Esophagus muscularis mucosa (tissue), 4 donors: ENCODE measurements at regions not wholly inside any gene's neighbourhood (a gene's known extent, or its start where the extent isn't known, plus 50 kb on each side); places are given as distances from the start of the nearest gene placed in this dataset.
"Not testable (repeated sequence)": the region's sequence is repeated elsewhere in the genome, so short reads cannot be mapped to it uniquely, and the experiment has no call there.

Experiments
- DNase-seq: peaks from one replicate; pipeline ENCODE4 v3.0.0-alpha.2; 2017; ENCODE audit errors: extremely low spot score
- H3K27ac ChIP-seq, 4 donors: fragments of 200-600 bp; sonication (generic); replicated peaks in 1 of 4; 1 replicate in 3 of 4; 2 replicates in 1 of 4; pipeline ENCODE4 v1.5.1; 2016 to 2019; ENCODE audit warnings: mild to moderate bottlenecking in 1 of 4
- H3K27me3 ChIP-seq, 4 donors: fragments of 200-600 bp; sonication (generic); one replicate each; pipeline versions ENCODE4 v1.5.1 to v1.6.0; 2016 to 2019
- H3K36me3 ChIP-seq, 4 donors: fragments of 200-600 bp; sonication (generic); one replicate each; pipeline ENCODE4 v1.5.1; 2016 to 2019
- H3K4me1 ChIP-seq, 4 donors: fragments of 200-600 bp; sonication (generic); one replicate each; pipeline ENCODE4 v1.5.1; 2016 to 2019
- H3K4me3 ChIP-seq, 4 donors: fragments of 200-600 bp; sonication (generic); 1 replicate in 2 of 4; 2 replicates in 2 of 4; pipeline ENCODE4 v1.5.1; 2016 to 2019; ENCODE audit warnings: mild to moderate bottlenecking in 4 of 4, moderate library complexity in 1 of 4
- H3K9me3 ChIP-seq, 4 donors: fragments of 200-600 bp; sonication (generic); 1 replicate in 3 of 4; 2 replicates in 1 of 4; pipeline ENCODE4 v1.5.1; 2016 to 2019
- CTCF ChIP-seq, 3 experiments: fragments of 200-600 bp in 2 of 3; fragments of 450-650 bp in 1 of 3; sonication (generic) in 2 of 3; IDR thresholded peaks; one replicate each; pipeline ENCODE4 v1.5.1; 2017 to 2019; ENCODE audit warnings: antibody characterized with exemption in 3 of 3, mild to moderate bottlenecking in 2 of 3, moderate library complexity in 1 of 3
- EP300 ChIP-seq: sonication (generic); formaldehyde crosslinking; IDR thresholded peaks from one replicate; pipeline ENCODE4 v1.6.1; 2017; ENCODE audit warnings: antibody characterized with exemption
- POLR2A ChIP-seq: fragments of 450-650 bp; IDR thresholded peaks from one replicate; pipeline ENCODE4 v1.6.1; 2017; ENCODE audit warnings: antibody characterized with exemption, moderate library complexity, mild to moderate bottlenecking, low read depth
- POLR2AphosphoS5 ChIP-seq, 2 donors: sonication (generic); formaldehyde crosslinking; IDR thresholded peaks; one replicate each; pipeline ENCODE4 v1.6.1; 2017; ENCODE audit warnings: antibody characterized with exemption in 2 of 2
- WGBS: methylation state at CpG from one replicate; pipeline ENCODE4 v1.1.5; 2018; 5-methylcytosine and 5-hydroxymethylcytosine counted together
- intact Hi-C: fragments of 100-400 bp; cut with DNase I; formaldehyde crosslinking; loops from one replicate; pipeline ENCODE4 v1.15.1; 2023

DNA sequence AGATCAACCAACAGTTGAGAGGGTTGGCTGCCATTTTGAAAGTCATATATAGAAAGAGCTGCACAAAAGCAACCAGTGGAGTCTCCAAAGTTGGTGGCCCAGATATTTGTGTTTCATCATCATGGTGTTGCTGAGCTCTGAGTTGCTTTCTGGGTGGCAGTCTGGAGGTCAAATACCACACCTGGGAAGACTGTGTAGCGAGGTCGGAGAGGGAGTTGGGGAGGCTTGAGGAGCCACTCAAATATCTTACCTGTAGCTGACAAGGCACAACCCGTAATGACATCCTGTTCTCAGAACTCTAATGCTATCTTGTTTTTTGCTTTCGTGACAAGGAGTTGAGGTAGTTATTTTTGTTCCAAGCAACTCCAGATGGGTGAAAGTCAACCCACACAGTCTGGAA, 100.4 kb downstream of the NPIPB5 start:
- DNase-seq, H3K27me3 ChIP-seq, H3K36me3 ChIP-seq, H3K9me3 ChIP-seq, H3K4me1 ChIP-seq, H3K27ac ChIP-seq, intact Hi-C loops, H3K4me3 ChIP-seq: not testable (repeated sequence)
- WGBS: 79% methylated on average over 4 of the region's 4 CpGs

DNA sequence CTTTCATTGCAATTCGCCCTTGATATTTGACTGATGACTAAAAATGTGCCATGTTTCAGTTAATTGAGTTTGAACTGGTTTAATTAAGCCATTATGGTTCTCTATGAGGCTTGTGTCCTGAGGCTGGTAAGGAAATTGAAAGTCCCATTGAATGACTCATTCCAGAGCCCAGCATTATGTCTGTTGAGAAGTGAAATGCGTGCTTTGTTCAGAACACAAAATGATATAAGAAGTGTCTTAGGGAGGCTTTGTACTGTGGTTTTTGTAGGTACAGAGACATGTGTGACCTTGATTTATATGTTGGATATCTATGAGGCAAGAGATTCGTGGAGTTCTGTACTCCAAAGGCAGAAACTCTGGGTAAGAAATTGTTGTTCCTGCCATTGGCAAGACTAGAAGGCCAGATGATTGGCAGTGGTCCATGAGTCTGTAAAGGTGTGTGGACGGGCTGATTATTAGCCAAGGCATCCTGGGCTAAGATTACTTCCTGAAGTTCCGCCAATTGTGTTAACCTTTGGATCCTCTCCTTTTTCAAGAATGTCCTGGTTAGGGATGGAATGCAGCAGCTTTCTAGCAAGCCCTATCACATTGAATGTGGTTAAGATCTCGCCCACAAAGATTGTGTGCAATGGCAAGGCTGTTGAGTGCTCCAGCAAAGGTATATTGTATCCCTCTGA, 103.7 kb downstream of the NPIPB5 start:
- intact Hi-C loops: no loop called here
- Histone ChIP-seq H3K4me3 (no peak overlapping the region), H3K9me3 (peaks cover 0 to 9% (median 7%) of the 10 kb centered on the region in 4 donors), H3K36me3 (no peaks in the 10 kb centered on the region), H3K27me3 (peaks cover 0 to 11% (median 0%) of the 10 kb centered on the region in 4 donors), H3K4me1 (no peaks in the 10 kb centered on the region), H3K27ac (no peak overlapping the region)
- WGBS: 82% methylated on average over 6 of the region's 6 CpGs
- TF ChIP-seq CTCF (IDR thresholded peaks at IDR 0.05) (no peak), POLR2A (no peak), EP300 (no peak), POLR2AphosphoS5 (IDR thresholded peaks at IDR 0.05) (no peak)
- no peak for DNase-seq

DNA sequence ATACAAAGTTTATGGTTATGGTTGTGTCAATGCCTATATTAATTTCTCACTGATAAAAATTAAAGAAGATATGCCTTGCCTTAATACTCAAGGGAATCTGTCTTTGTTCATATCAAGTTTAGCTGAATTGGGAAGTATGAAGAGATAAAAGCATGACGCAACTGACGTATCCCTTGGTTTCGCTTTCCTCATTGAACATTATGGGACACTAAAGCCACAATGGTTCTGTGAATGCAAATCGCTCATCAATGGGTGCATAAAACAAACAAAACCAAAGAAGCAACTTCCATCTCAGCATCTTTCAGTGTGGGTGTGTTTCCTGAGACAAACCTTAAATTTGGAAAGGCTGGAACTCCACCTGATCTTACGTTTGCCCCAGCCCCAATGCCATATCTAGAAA, 108.2 kb downstream of the NPIPB5 start:
- Histone ChIP-seq H3K4me3 (no peak overlapping the region), H3K27me3 (peaks cover 0 to 11% (median 0%) of the 10 kb centered on the region in 4 donors), H3K4me1 (no peaks in the 10 kb centered on the region), H3K36me3 (no peaks in the 10 kb centered on the region), H3K27ac (no peak overlapping the region), H3K9me3 (peaks cover 0 to 6% (median 4%) of the 10 kb centered on the region in 4 donors)
- DNase-seq: no peak
- TF ChIP-seq POLR2AphosphoS5 (IDR thresholded peaks at IDR 0.05) (no peak), POLR2A (no peak), EP300 (no peak), CTCF (IDR thresholded peaks at IDR 0.05) (no peak)
- WGBS: 84% methylated on average over 5 of the region's 5 CpGs
- intact Hi-C loops: no loop called here

GRCh38 chr16:22621586-22622155, 111.0 kb downstream of the NPIPB5 start:
- H3K4me1 ChIP-seq: peaks cover 0 to 9% (median 6%) of the 10 kb centered on the region in 4 donors
- DNase-seq: no peak
- intact Hi-C loops: no loop called here
- TF ChIP-seq EP300 (no peak), POLR2A (no peak)
- no peak overlapping the region for H3K27ac ChIP-seq
- WGBS: 52% methylated on average over 7 of the region's 7 CpGs
- H3K9me3 ChIP-seq: peaks cover 0 to 6% (median 0%) of the 10 kb centered on the region in 4 donors
- peaks cover 0 to 19% (median 0%) of the 10 kb centered on the region in 4 donors for H3K27me3 ChIP-seq
- no peak overlapping the region for H3K4me3 ChIP-seq
- no peaks in the 10 kb centered on the region for H3K36me3 ChIP-seq

- Histone ChIP-seq H3K9me3 (peaks cover 0 to 6% (median 0%) of the 10 kb centered on the region in 4 donors), H3K27me3 (peaks cover 0 to 18% (median 0%) of the 10 kb centered on the region in 4 donors), H3K4me3 (no peak overlapping the region), H3K27ac (no peak overlapping the region), H3K4me1 (peaks cover 0 to 9% (median 6%) of the 10 kb centered on the region in 4 donors), H3K36me3 (no peaks in the 10 kb centered on the region)
- 83% methylated on average over 5 of the region's 5 CpGs for WGBS
- intact Hi-C loops: no loop called here
- no peak for TF ChIP-seq EP300
- DNase-seq: no peak
These were observed 112.0 kb downstream of the NPIPB5 start for GRCh38 chr16:22622703-22623102.

DNA sequence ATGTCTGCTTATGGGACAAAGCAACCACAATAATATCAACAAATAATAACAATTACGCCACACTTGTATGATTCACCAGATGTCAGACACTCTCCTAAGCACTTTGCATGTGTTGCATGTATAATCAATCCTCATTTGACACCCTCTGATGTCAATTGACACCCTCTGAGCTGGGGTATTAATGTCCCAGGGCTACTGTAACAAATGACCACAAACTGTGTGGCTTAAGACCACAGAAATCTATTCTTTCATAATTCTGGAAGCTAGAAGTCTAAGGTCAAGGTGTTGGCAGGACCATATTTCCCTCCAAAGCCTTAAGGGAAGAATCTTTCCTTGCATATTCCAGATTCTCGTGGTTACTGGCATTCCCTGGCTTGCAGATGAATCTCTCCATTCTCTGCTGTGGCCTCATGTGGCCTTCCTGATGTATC, 112.7 kb downstream of the NPIPB5 start:
- Histone ChIP-seq H3K27me3 (peaks cover 0 to 18% (median 0%) of the 10 kb centered on the region in 4 donors), H3K36me3 (no peaks in the 10 kb centered on the region), H3K9me3 (peaks cover 0 to 6% (median 0%) of the 10 kb centered on the region in 4 donors), H3K4me3 (no peak overlapping the region), H3K4me1 (peaks cover 0 to 9% (median 6%) of the 10 kb centered on the region in 4 donors), H3K27ac (no peak overlapping the region)
- no peak for DNase-seq
- no peak for TF ChIP-seq POLR2A
- TF ChIP-seq EP300: no peak
- no peak for TF ChIP-seq POLR2AphosphoS5 (IDR thresholded peaks at IDR 0.05)
- TF ChIP-seq CTCF (IDR thresholded peaks at IDR 0.05): no peak
- intact Hi-C loops: no loop called here
- WGBS: 74% methylated on average over 2 of the region's 2 CpGs
